K562 (cell line): ENCODE measurements at regions not wholly inside any gene's neighbourhood (a gene's known extent, or its start where the extent isn't known, plus 50 kb on each side); places are given as distances from the start of the nearest gene placed in this dataset.

Experiments
- ATAC-seq: fragments of 200-7000 bp; cut with Tn5 transposase; 3 replicates; pipeline ENCODE4 v1.9.1; 2020; ENCODE audit warnings: moderate library complexity
- BruUV-seq: library from RNA; stranded (reverse); fragments of 400-500 nt; replicated peaks from 2 replicates; lab custom pipeline; 2021; lab: Mats Ljungman, UMichigan
- CTCF ChIA-PET: fragments of 300-600 bp; formaldehyde crosslinking; extraction: SDS; loops from one replicate; lab custom pipeline; 2021; ENCODE audit warnings: low intra/inter-chr PET ratio; lab: Yijun Ruan, JAX
- POLR2A ChIA-PET: fragments of 300-600, 350-650 bp; sonication (Branson Sonifier 250); formaldehyde crosslinking; extraction: SDS; loops from one replicate; lab custom pipeline; 2021; ENCODE audit warnings: antibody characterized with exemption, inconsistent platforms; lab: Yijun Ruan, JAX
- DNase-seq, 4 experiments: peaks; one replicate each; pipeline versions ENCODE4 v3.0.0 to v3.0.0-alpha.2; 2011 to 2018; ENCODE audit warnings: low spot score in 3 of 4, mixed read lengths in 3 of 4; ENCODE audit errors: extremely low read depth in 1 of 4
- FAIRE-seq: peaks from 2 replicates; lab custom pipeline; 2011; peaks lifted over from hg19 to GRCh38; lab: Jason Lieb, UNC
- H2AFZ ChIP-seq: 2 replicates; pipeline ENCODE4 v1.6.0; 2011; ENCODE audit warnings: low read depth, low read length, control low read depth, inconsistent platforms
- H3K27ac ChIP-seq: fragments of 200-600 bp; 3 replicates; pipeline ENCODE4 v1.8.0; 2011; ENCODE audit warnings: low read depth, mild to moderate bottlenecking, control low read depth, inconsistent platforms, low read length, moderate library complexity, mixed read lengths; ENCODE audit errors: extremely low read depth
- H3K27me3 ChIP-seq, 2 experiments: fragments of 300-600 bp in 1 of 2; 2 replicates in 1 of 2; 3 replicates in 1 of 2; pipeline versions ENCODE4 v1.6.0 to v1.8.0; 2011; ENCODE audit warnings: inconsistent platforms in 2 of 2, low read length in 2 of 2, mild to moderate bottlenecking in 1 of 2, mixed read lengths in 1 of 2, moderate library complexity in 1 of 2; ENCODE audit not compliant: control insufficient read depth in 2 of 2, insufficient read depth in 2 of 2
- H3K36me3 ChIP-seq: fragments of 300-600 bp; 3 replicates; pipeline ENCODE4 v1.8.0; 2011; ENCODE audit warnings: mild to moderate bottlenecking, low read length, inconsistent platforms; ENCODE audit not compliant: control insufficient read depth, insufficient read depth
- H3K4me1 ChIP-seq, 2 experiments: fragments of 200-600 bp in 1 of 2; replicated peaks in 1 of 2; 2 replicates in 1 of 2; 3 replicates in 1 of 2; pipeline versions ENCODE4 v1.5.1 to v1.8.0; 2011; ENCODE audit warnings: inconsistent platforms in 2 of 2, low read length in 2 of 2, mild to moderate bottlenecking in 1 of 2, mixed read lengths in 1 of 2, moderate library complexity in 1 of 2; ENCODE audit not compliant: control insufficient read depth in 2 of 2, insufficient read depth in 2 of 2
- H3K4me2 ChIP-seq: 2 replicates; pipeline ENCODE4 v1.6.1; 2011; ENCODE audit warnings: low read length, control low read depth, inconsistent platforms, mixed read lengths; ENCODE audit not compliant: insufficient read depth
- H3K4me3 ChIP-seq: fragments of 200-600 bp; sonication (generic), shearing (Covaris generic); 2 replicates; pipeline ENCODE4 v1.5.1; 2016; ENCODE audit warnings: control low read depth, inconsistent platforms
- H3K79me2 ChIP-seq: fragments of 200-600 bp; 3 replicates; pipeline ENCODE4 v1.8.0; 2011; ENCODE audit warnings: low read length, inconsistent platforms; ENCODE audit not compliant: control insufficient read depth, insufficient read depth
- H3K9ac ChIP-seq, 2 experiments: 2 replicates each; pipeline versions ENCODE4 v1.6.0 to v1.6.1; 2011; ENCODE audit warnings: low read depth in 2 of 2, low read length in 2 of 2, control low read depth in 1 of 2, inconsistent platforms in 1 of 2, mild to moderate bottlenecking in 1 of 2, mixed read lengths in 1 of 2; ENCODE audit not compliant: insufficient read depth in 1 of 2
- H3K9me1 ChIP-seq: one replicate; pipeline ENCODE4 v1.6.0; 2011; ENCODE audit warnings: inconsistent platforms, mild to moderate bottlenecking, low read length, moderate library complexity; ENCODE audit not compliant: control insufficient read depth, insufficient read depth
- H3K9me3 ChIP-seq: replicated peaks from 2 replicates; pipeline ENCODE4 v1.5.1; 2011; ENCODE audit warnings: low read depth, low read length, inconsistent platforms; ENCODE audit not compliant: control insufficient read depth, insufficient read depth
- H4K20me1 ChIP-seq: replicated peaks from 2 replicates; pipeline ENCODE4 v1.6.1; 2011; ENCODE audit warnings: low read length, inconsistent platforms, mixed read lengths; ENCODE audit not compliant: control insufficient read depth, insufficient read depth
- ARID1B ChIP-seq: fragments of 450-650 bp; IDR thresholded peaks from 2 replicates; pipeline ENCODE4 v1.6.1; 2016; ENCODE audit warnings: antibody characterized with exemption, mild to moderate bottlenecking, inconsistent platforms
- BRF1 ChIP-seq: IDR thresholded peaks from 3 replicates; pipeline ENCODE4 v1.6.1; 2011; ENCODE audit warnings: borderline replicate concordance, mild to moderate bottlenecking; ENCODE audit not compliant: insufficient read length; ENCODE audit errors: extremely low read depth
- CXXC5 ChIP-seq: fragments of 250-450 bp; sonication (Bioruptor Pico); IDR thresholded peaks from 2 replicates; pipeline ENCODE4 v1.8.0; 2022; ENCODE audit warnings: inconsistent platforms, mild to moderate bottlenecking, moderate library complexity
- GATA2 ChIP-seq: sonication (generic); formaldehyde crosslinking; IDR thresholded peaks from 2 replicates; pipeline ENCODE4 v1.4.0; 2020; ENCODE audit warnings: mild to moderate bottlenecking, missing genetic modification reagents
- HDAC2 ChIP-seq: fragments of 450-650 bp; IDR thresholded peaks from 2 replicates; pipeline ENCODE4 v1.6.1; 2016; ENCODE audit warnings: mild to moderate bottlenecking
- NCOR1 ChIP-seq: fragments of 450-650 bp; IDR thresholded peaks from 2 replicates; pipeline ENCODE4 v1.6.1; 2016; ENCODE audit warnings: mild to moderate bottlenecking, moderate library complexity
- PRPF4 ChIP-seq: fragments of 200-400 bp; formaldehyde crosslinking; IDR thresholded peaks from one replicate; pipeline ENCODE4 v1.6.1; 2017; ENCODE audit warnings: low read length, low read depth, mild to moderate bottlenecking; ENCODE audit not compliant: insufficient read depth, poor library complexity, severe bottlenecking
- SMC3 ChIP-seq: conservative IDR thresholded peaks from 2 replicates; pipeline ENCODE4 v1.6.1; 2011; ENCODE audit warnings: low read depth, low read length, improper control_type of control experiment; ENCODE audit not compliant: insufficient read depth
- TAF1 ChIP-seq: IDR thresholded peaks from 2 replicates; pipeline ENCODE4 v1.6.1; 2011; ENCODE audit warnings: mild to moderate bottlenecking, low read length, moderate library complexity; ENCODE audit not compliant: insufficient read depth, control insufficient read depth, severe bottlenecking; ENCODE audit errors: extremely low read depth
- TRIM24 ChIP-seq, 2 experiments: fragments of 450-650 bp; IDR thresholded peaks; 2 replicates each; pipeline ENCODE4 v1.6.1; 2016
- ZNF316 ChIP-seq: fragments of 450-650 bp; IDR thresholded peaks from 2 replicates; pipeline ENCODE4 v1.6.1; 2016
- ZNF384 ChIP-seq: IDR thresholded peaks from 2 replicates; pipeline ENCODE4 v1.6.1; 2012; ENCODE audit warnings: low read depth, low read length, improper control_type of control experiment
- ZNF696 ChIP-seq: fragments of 250-450 bp; sonication (Bioruptor Pico); conservative IDR thresholded peaks from 2 replicates; pipeline ENCODE4 v1.4.0; 2020; ENCODE audit warnings: mild to moderate bottlenecking, moderate library complexity
- WGBS: fragments of 100-300 bp; shearing (Covaris generic); methylation state at CpG from one replicate; pipeline ENCODE4 v1.1.6; 2016; ENCODE audit warnings: low coverage, mixed read lengths; ENCODE audit not compliant: insufficient coverage; ENCODE audit errors: missing lambda C conversion rate; 5-methylcytosine and 5-hydroxymethylcytosine counted together
- in situ Hi-C: fragments of 300-500 bp; cut with MboI; formaldehyde crosslinking; loops from 4 replicates; pipeline ENCODE4 v1.15.0; 2018; ENCODE audit warnings: inconsistent platforms, mixed read lengths
- intact Hi-C: fragments of 100-400 bp; cut with micrococcal nuclease; formaldehyde crosslinking; loops from 2 replicates; pipeline ENCODE4 v1.14.2; 2022
- TF ChIP-seq, protein P1 (sequence below): sonication (generic); formaldehyde crosslinking; IDR thresholded peaks from 2 replicates; pipeline ENCODE4 v1.4.0; 2020; ENCODE audit warnings: mild to moderate bottlenecking, missing genetic modification reagents
- TF ChIP-seq, protein P2 (sequence below): fragments of 250-450 bp; sonication (Bioruptor Pico); IDR thresholded peaks from 2 replicates; pipeline ENCODE4 v1.8.0; 2021; ENCODE audit warnings: borderline replicate concordance, mild to moderate bottlenecking, moderate library complexity; ENCODE audit not compliant: poor library complexity, severe bottlenecking
- TF ChIP-seq, protein P3 (sequence below): fragments of 450-650 bp; formaldehyde crosslinking; IDR thresholded peaks from 2 replicates; pipeline ENCODE4 v1.4.0; 2022; ENCODE audit warnings: mild to moderate bottlenecking, moderate library complexity
- TF ChIP-seq, protein P4 (sequence below): fragments of 450-650 bp; IDR thresholded peaks from 2 replicates; pipeline ENCODE4 v1.6.1; 2016; ENCODE audit warnings: low read depth, mild to moderate bottlenecking, moderate library complexity
- TF ChIP-seq, protein P5 (sequence below): fragments of 450-650 bp; formaldehyde crosslinking; IDR thresholded peaks from 2 replicates; pipeline ENCODE4 v1.4.0; 2022; ENCODE audit warnings: missing genetic modification characterization

DNA sequence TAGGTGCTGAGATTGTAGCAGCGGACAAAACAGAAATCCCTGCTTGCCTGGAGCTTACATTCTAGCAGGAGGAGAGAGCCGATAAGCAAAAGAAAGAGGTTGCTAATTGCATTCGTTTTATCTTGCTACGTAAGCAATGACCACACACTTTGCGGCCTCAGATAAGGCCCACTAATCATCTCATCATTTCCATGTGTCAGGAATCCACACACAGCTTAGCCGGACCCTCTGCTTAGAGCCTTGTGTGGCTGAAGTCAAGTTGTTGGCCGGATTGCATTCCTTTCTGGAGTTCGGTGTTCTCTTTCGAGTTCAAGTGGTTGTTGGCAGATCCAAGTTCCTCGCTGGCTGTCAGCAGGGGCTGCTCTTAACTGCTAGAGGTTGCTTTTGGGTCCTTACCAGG, 101.6 kb downstream of the CHST1 start:
- no peak overlapping the region for H3K4me3 ChIP-seq
- no peak overlapping the region for H2AFZ ChIP-seq
- intact Hi-C loops (no loop called here), in situ Hi-C loops (no loop called here)
- H3K4me2 ChIP-seq: no peak overlapping the region
- no peaks in the 10 kb centered on the region for H3K79me2 ChIP-seq
- peaks cover 0 to 3% of the 10 kb centered on the region in 2 experiments; a peak in 1 of 5 replicates for H3K4me1 ChIP-seq
- H3K27me3 ChIP-seq: peaks cover 0 to 16% of the 10 kb centered on the region in 2 experiments; a peak in 2 of 5 replicates
- BruUV-seq: no TSS peak
- H3K36me3 ChIP-seq: no peaks in the 10 kb centered on the region
- DNase-seq (peak in 2 of 4 experiments; percentile 16 to 17), ATAC-seq (peak; percentile 28; the same call in 1 of the 3 replicates), FAIRE-seq (no peak)
- H3K9ac ChIP-seq: no peak overlapping the region
- ChIA-PET POLR2A (interaction anchor here (0.6 kb wide), 1 partner anchor 53 kb away, joined by 3 read pairs; no protein-coding TSS in a partner anchor), CTCF (no interaction called here)
- H3K27ac ChIP-seq: no peak overlapping the region
- peaks cover 8% of the 10 kb centered on the region; the same call in 1 of the 2 replicates for H4K20me1 ChIP-seq
- no peaks in the 10 kb centered on the region for H3K9me3 ChIP-seq
- H3K9me1 ChIP-seq: no peaks in the 10 kb centered on the region
- WGBS: 1% methylated on average over 10 of the region's 10 CpGs
- peak in 1 of 2 experiments; percentile 43; a peak in 1 of 4 replicates for TF ChIP-seq TRIM24 (IDR thresholded peaks at IDR 0.05)
- TF ChIP-seq GATA2 (CRISPR knock-in tag): 0 out of 2 replicates have a peak, but pooled peaks have one; percentile 8
- peak; percentile 57; the same call in 1 of the 2 replicates for TF ChIP-seq ZNF316
- TF ChIP-seq TAF1: no peak
- no peak for TF ChIP-seq PRPF4
- TF ChIP-seq, protein P1, sequence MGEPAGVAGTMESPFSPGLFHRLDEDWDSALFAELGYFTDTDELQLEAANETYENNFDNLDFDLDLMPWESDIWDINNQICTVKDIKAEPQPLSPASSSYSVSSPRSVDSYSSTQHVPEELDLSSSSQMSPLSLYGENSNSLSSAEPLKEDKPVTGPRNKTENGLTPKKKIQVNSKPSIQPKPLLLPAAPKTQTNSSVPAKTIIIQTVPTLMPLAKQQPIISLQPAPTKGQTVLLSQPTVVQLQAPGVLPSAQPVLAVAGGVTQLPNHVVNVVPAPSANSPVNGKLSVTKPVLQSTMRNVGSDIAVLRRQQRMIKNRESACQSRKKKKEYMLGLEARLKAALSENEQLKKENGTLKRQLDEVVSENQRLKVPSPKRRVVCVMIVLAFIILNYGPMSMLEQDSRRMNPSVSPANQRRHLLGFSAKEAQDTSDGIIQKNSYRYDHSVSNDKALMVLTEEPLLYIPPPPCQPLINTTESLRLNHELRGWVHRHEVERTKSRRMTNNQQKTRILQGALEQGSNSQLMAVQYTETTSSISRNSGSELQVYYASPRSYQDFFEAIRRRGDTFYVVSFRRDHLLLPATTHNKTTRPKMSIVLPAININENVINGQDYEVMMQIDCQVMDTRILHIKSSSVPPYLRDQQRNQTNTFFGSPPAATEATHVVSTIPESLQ: no peak
- no peak for TF ChIP-seq ZNF696
- TF ChIP-seq BRF1: no peak
- TF ChIP-seq NCOR1: peak; percentile 67
- TF ChIP-seq, protein P2, sequence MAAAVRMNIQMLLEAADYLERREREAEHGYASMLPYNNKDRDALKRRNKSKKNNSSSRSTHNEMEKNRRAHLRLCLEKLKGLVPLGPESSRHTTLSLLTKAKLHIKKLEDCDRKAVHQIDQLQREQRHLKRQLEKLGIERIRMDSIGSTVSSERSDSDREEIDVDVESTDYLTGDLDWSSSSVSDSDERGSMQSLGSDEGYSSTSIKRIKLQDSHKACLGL (CRISPR knock-in tag): no peak
- peak; percentile 82 for TF ChIP-seq ARID1B
- TF ChIP-seq, protein P3, sequence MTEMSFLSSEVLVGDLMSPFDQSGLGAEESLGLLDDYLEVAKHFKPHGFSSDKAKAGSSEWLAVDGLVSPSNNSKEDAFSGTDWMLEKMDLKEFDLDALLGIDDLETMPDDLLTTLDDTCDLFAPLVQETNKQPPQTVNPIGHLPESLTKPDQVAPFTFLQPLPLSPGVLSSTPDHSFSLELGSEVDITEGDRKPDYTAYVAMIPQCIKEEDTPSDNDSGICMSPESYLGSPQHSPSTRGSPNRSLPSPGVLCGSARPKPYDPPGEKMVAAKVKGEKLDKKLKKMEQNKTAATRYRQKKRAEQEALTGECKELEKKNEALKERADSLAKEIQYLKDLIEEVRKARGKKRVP (CRISPR knock-in tag): no peak
- TF ChIP-seq SMC3: no peak
- TF ChIP-seq, protein P4, sequence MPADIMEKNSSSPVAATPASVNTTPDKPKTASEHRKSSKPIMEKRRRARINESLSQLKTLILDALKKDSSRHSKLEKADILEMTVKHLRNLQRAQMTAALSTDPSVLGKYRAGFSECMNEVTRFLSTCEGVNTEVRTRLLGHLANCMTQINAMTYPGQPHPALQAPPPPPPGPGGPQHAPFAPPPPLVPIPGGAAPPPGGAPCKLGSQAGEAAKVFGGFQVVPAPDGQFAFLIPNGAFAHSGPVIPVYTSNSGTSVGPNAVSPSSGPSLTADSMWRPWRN: peak; percentile 71
- peak; percentile 68 for TF ChIP-seq CXXC5
- no peak for TF ChIP-seq ZNF384
- TF ChIP-seq, protein P5, sequence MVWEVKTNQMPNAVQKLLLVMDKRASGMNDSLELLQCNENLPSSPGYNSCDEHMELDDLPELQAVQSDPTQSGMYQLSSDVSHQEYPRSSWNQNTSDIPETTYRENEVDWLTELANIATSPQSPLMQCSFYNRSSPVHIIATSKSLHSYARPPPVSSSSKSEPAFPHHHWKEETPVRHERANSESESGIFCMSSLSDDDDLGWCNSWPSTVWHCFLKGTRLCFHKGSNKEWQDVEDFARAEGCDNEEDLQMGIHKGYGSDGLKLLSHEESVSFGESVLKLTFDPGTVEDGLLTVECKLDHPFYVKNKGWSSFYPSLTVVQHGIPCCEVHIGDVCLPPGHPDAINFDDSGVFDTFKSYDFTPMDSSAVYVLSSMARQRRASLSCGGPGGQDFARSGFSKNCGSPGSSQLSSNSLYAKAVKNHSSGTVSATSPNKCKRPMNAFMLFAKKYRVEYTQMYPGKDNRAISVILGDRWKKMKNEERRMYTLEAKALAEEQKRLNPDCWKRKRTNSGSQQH (CRISPR knock-in tag): no peak
- peak; percentile 81 for TF ChIP-seq HDAC2
